ENCODE measurements at regions not wholly inside any gene's neighbourhood (a gene's known extent, or its start where the extent isn't known, plus 50 kb on each side); places are given as distances from the start of the nearest gene placed in this dataset.

GRCh38 chr16:60485872-60486489 is 1550.3 kb downstream of the CDH8 start:
- TF ChIP-seq CTCF (IDR thresholded peaks at IDR 0.05; ENCODE audit: low read depth, low read length, poor library complexity, severe bottlenecking), result no peak
- TF ChIP-seq EZH2phosphoT487 (IDR thresholded peaks at IDR 0.05; ENCODE audit: borderline replicate concordance, low read length), result no peak

Measured in DOHH2 (cell line).